H1 (cell line): ENCODE measurements at regions not wholly inside any gene's neighbourhood (a gene's known extent, or its start where the extent isn't known, plus 50 kb on each side); places are given as distances from the start of the nearest gene placed in this dataset.

Experiments
- CTCF ChIA-PET: fragments of 300-600 bp; sonication (Branson Sonifier 250); formaldehyde crosslinking; loops from one replicate; lab custom pipeline; 2021; ENCODE audit not compliant: partially characterized antibody; lab: Charles Lee
- POLR2A ChIA-PET: fragments of 300-600 bp; sonication (Branson Sonifier 250); formaldehyde crosslinking; loops from one replicate; lab custom pipeline; 2021; ENCODE audit warnings: inconsistent platforms; ENCODE audit not compliant: partially characterized antibody; lab: Charles Lee
- DNase-seq, 2 experiments: peaks; one replicate each; pipeline versions ENCODE4 v3.0.0 to v3.0.0-alpha.2; 2010 to 2022; ENCODE audit warnings: low spot score in 2 of 2, low read depth in 1 of 2, mixed read lengths in 1 of 2
- FAIRE-seq: peaks from 2 replicates; lab custom pipeline; 2011; peaks lifted over from hg19 to GRCh38; lab: Jason Lieb, UNC
- H2AFZ ChIP-seq: 2 replicates; pipeline ENCODE4 v1.8.1; 2012; ENCODE audit warnings: low read length, inconsistent platforms
- H2AK5ac ChIP-seq: 2 replicates; pipeline ENCODE4 v1.6.1; 2013; ENCODE audit warnings: low read depth, low read length
- H2BK120ac ChIP-seq: replicated peaks from 2 replicates; pipeline ENCODE3; 2013; ENCODE audit warnings: low read depth, low read length, inconsistent platforms
- H2BK12ac ChIP-seq: 2 replicates; pipeline ENCODE4 v1.6.1; 2013; ENCODE audit warnings: low read depth, low read length
- H2BK15ac ChIP-seq: 2 replicates; pipeline ENCODE4 v1.6.1; 2013; ENCODE audit warnings: low read length
- H2BK20ac ChIP-seq: 2 replicates; pipeline ENCODE4 v1.6.1; 2013; ENCODE audit warnings: low read length
- H2BK5ac ChIP-seq: 2 replicates; pipeline ENCODE4 v1.6.1; 2013; ENCODE audit warnings: low read depth, low read length
- H3K14ac ChIP-seq: 2 replicates; pipeline ENCODE4 v1.6.1; 2013; ENCODE audit warnings: inconsistent platforms; ENCODE audit not compliant: insufficient read length
- H3K18ac ChIP-seq: 2 replicates; pipeline ENCODE4 v1.6.1; 2013; ENCODE audit warnings: low read length; ENCODE audit errors: extremely low read depth
- H3K23ac ChIP-seq: 2 replicates; pipeline ENCODE4 v1.6.1; 2013; ENCODE audit warnings: inconsistent platforms; ENCODE audit not compliant: insufficient read length
- H3K23me2 ChIP-seq: 2 replicates; pipeline ENCODE4 v1.6.1; 2013; ENCODE audit warnings: low read depth, low read length
- H3K27ac ChIP-seq: 2 replicates; pipeline ENCODE4 v1.6.1; 2011; ENCODE audit warnings: low read depth, low read length, inconsistent platforms
- H3K27me3 ChIP-seq, 4 experiments: replicated peaks in 1 of 4; 1 replicate in 1 of 4; 2 replicates in 3 of 4; pipeline versions ENCODE4 v1.6.1 to v1.8.1; 2011 to 2013; ENCODE audit warnings: low read length in 3 of 4, mild to moderate bottlenecking in 3 of 4, inconsistent platforms in 2 of 4, mixed read lengths in 2 of 4, moderate library complexity in 1 of 4; ENCODE audit not compliant: control insufficient read depth in 3 of 4, insufficient read depth in 3 of 4; ENCODE audit errors: extremely low read depth in 1 of 4
- H3K36me3 ChIP-seq, 4 experiments: 2 replicates each; pipeline versions ENCODE4 v1.6.1 to v1.8.1; 2011 to 2013; ENCODE audit warnings: mild to moderate bottlenecking in 4 of 4, low read length in 3 of 4, moderate library complexity in 2 of 4, control low read depth in 1 of 4, inconsistent platforms in 1 of 4; ENCODE audit not compliant: insufficient read depth in 4 of 4, control insufficient read depth in 2 of 4
- H3K4ac ChIP-seq: replicated peaks from 2 replicates; pipeline ENCODE3; 2013; ENCODE audit warnings: low read length, low read depth, mixed read lengths, inconsistent platforms; ENCODE audit not compliant: insufficient read length
- H3K4me1 ChIP-seq, 4 experiments: replicated peaks in 1 of 4; 1 replicate in 1 of 4; 2 replicates in 3 of 4; pipeline versions ENCODE4 v1.6.1 to v1.8.1; 2011 to 2013; ENCODE audit warnings: low read length in 3 of 4, inconsistent platforms in 2 of 4, mixed read lengths in 1 of 4; ENCODE audit not compliant: insufficient read depth in 4 of 4, control insufficient read depth in 3 of 4
- H3K4me2 ChIP-seq, 2 experiments: 2 replicates each; pipeline versions ENCODE4 v1.6.1 to v1.8.1; 2011 to 2013; ENCODE audit warnings: low read depth in 2 of 2, low read length in 2 of 2, control low read depth in 1 of 2, inconsistent platforms in 1 of 2, mild to moderate bottlenecking in 1 of 2; ENCODE audit not compliant: insufficient read depth in 1 of 2
- H3K4me3 ChIP-seq, 4 experiments: fragments of 200-600, 300-600 bp in 1 of 4; sonication (generic), shearing (Covaris generic), sonication (Bioruptor Twin) in 1 of 4; 2 replicates each; pipeline versions ENCODE4 v1.5.1 to v1.8.1; 2011 to 2016; ENCODE audit warnings: low read length in 4 of 4, low read depth in 3 of 4, control low read depth in 2 of 4, inconsistent platforms in 2 of 4, mild to moderate bottlenecking in 2 of 4, mixed read lengths in 1 of 4, moderate library complexity in 1 of 4; ENCODE audit not compliant: insufficient read depth in 2 of 4; ENCODE audit errors: extremely low read depth in 1 of 4
- H3K56ac ChIP-seq: replicated peaks from 2 replicates; pipeline ENCODE3; 2013; ENCODE audit warnings: low read depth, mild to moderate bottlenecking, mixed read lengths, low read length, inconsistent platforms; ENCODE audit not compliant: insufficient read length
- H3K79me1 ChIP-seq: 2 replicates; pipeline ENCODE4 v1.6.1; 2013; ENCODE audit warnings: low read depth, low read length, control low read depth
- H3K79me2 ChIP-seq, 2 experiments: 2 replicates each; pipeline versions ENCODE4 v1.6.1 to v1.8.1; 2012 to 2013; ENCODE audit warnings: low read length in 2 of 2, mild to moderate bottlenecking in 2 of 2, inconsistent platforms in 1 of 2; ENCODE audit not compliant: insufficient read depth in 2 of 2, control insufficient read depth in 1 of 2
- H3K9ac ChIP-seq, 4 experiments: replicated peaks in 1 of 4; 1 replicate in 1 of 4; 2 replicates in 3 of 4; pipeline versions ENCODE4 v1.6.1 to v1.8.1; 2011 to 2013; ENCODE audit warnings: low read depth in 3 of 4, low read length in 3 of 4, control low read depth in 2 of 4, mild to moderate bottlenecking in 2 of 4, moderate library complexity in 2 of 4, inconsistent platforms in 1 of 4; ENCODE audit errors: extremely low read depth in 1 of 4
- H3K9me3 ChIP-seq, 2 experiments: 2 replicates each; pipeline versions ENCODE4 v1.6.1 to v1.8.1; 2012 to 2013; ENCODE audit warnings: mild to moderate bottlenecking in 2 of 2, moderate library complexity in 2 of 2, control low read depth in 1 of 2, inconsistent platforms in 1 of 2, low read depth in 1 of 2, low read length in 1 of 2, mixed read lengths in 1 of 2; ENCODE audit not compliant: insufficient read depth in 2 of 2
- H4K20me1 ChIP-seq, 2 experiments: replicated peaks in 1 of 2; 2 replicates each; pipeline versions ENCODE3 to v1.8.1; 2011 to 2013; ENCODE audit warnings: inconsistent platforms in 2 of 2, low read length in 2 of 2, mild to moderate bottlenecking in 1 of 2; ENCODE audit not compliant: insufficient read depth in 2 of 2, control insufficient read depth in 1 of 2
- H4K5ac ChIP-seq: 2 replicates; pipeline ENCODE4 v1.6.1; 2013; ENCODE audit warnings: low read length, low read depth, mixed read lengths, inconsistent platforms; ENCODE audit not compliant: insufficient read length
- H4K8ac ChIP-seq: 2 replicates; pipeline ENCODE4 v1.8.0; 2013; ENCODE audit warnings: mild to moderate bottlenecking, moderate library complexity, low read length, inconsistent platforms; ENCODE audit not compliant: insufficient read depth; ENCODE audit errors: extremely low read depth
- H4K91ac ChIP-seq: replicated peaks from 2 replicates; pipeline ENCODE3; 2013; ENCODE audit warnings: low read length, mixed read lengths, inconsistent platforms; ENCODE audit not compliant: insufficient read length
- ASH2L ChIP-seq: fragments of 200-600, 300-600 bp; sonication (generic); IDR thresholded peaks from one replicate; pipeline ENCODE4 v1.7.1; 2017; ENCODE audit warnings: low read length
- ATF3 ChIP-seq: IDR thresholded peaks from 2 replicates; pipeline ENCODE4 v1.6.1; 2011; ENCODE audit warnings: low read depth, mild to moderate bottlenecking, low read length; ENCODE audit not compliant: insufficient read depth
- BACH1 ChIP-seq: IDR thresholded peaks from 2 replicates; pipeline ENCODE4 v1.6.1; 2012; ENCODE audit warnings: low read length, improper control_type of control experiment
- CEBPB ChIP-seq: IDR thresholded peaks from 2 replicates; pipeline ENCODE4 v1.6.1; 2012; ENCODE audit warnings: low read depth, low read length
- EZH2 ChIP-seq: fragments of 200-600 bp; sonication (generic); IDR thresholded peaks from 2 replicates; pipeline ENCODE4 v1.7.1; 2012; ENCODE audit warnings: low read depth, mild to moderate bottlenecking, moderate library complexity, low read length, inconsistent platforms; ENCODE audit not compliant: severe bottlenecking
- RAD21 ChIP-seq, 2 experiments: IDR thresholded peaks in 1 of 2; conservative IDR thresholded peaks in 1 of 2; 2 replicates each; pipeline ENCODE4 v1.6.1; 2011; ENCODE audit warnings: low read depth in 2 of 2, low read length in 2 of 2, improper control_type of control experiment in 1 of 2, inconsistent platforms in 1 of 2, mild to moderate bottlenecking in 1 of 2, moderate library complexity in 1 of 2
- RFX5 ChIP-seq: IDR thresholded peaks from 2 replicates; pipeline ENCODE4 v1.6.1; 2011; ENCODE audit warnings: low read depth, low read length, improper control_type of control experiment, borderline replicate concordance
- RXRA ChIP-seq: IDR thresholded peaks from 2 replicates; pipeline ENCODE4 v1.6.1; 2011; ENCODE audit warnings: low read depth, mild to moderate bottlenecking, low read length, moderate library complexity; ENCODE audit not compliant: insufficient read depth
- TAF7 ChIP-seq: optimal IDR thresholded peaks from 2 replicates; pipeline ENCODE3; 2011; ENCODE audit warnings: low read depth, mild to moderate bottlenecking, inconsistent platforms, low read length, moderate library complexity, borderline replicate concordance
- WGBS, 2 experiments: shearing (Covaris generic) in 1 of 2; methylation state at CpG; one replicate each; pipeline versions ENCODE4 v1.1.6 to v1.1.7; 2013 to 2015; ENCODE audit warnings: low lambda C conversion rate in 2 of 2, mixed read lengths in 2 of 2, inconsistent platforms in 1 of 2, low coverage in 1 of 2, missing lambda C conversion rate in 1 of 2; ENCODE audit not compliant: insufficient replicate concordance in 2 of 2, insufficient coverage in 1 of 2, insufficient read length in 1 of 2; ENCODE audit errors: extremely low coverage in 1 of 2, missing lambda C conversion rate in 1 of 2; 5-methylcytosine and 5-hydroxymethylcytosine counted together

- H3K23me2 ChIP-seq: no peaks in the 10 kb centered on the region
- no peaks in the 10 kb centered on the region for H3K79me1 ChIP-seq
- H2AK5ac ChIP-seq: no peak overlapping the region
- peaks cover 0 to 2% of the 10 kb centered on the region in 2 experiments for H4K20me1 ChIP-seq
- no peak overlapping the region for H2BK15ac ChIP-seq
- no peak overlapping the region for H3K4me2 ChIP-seq
- no peak overlapping the region; the same call in 1 of the 2 replicates for H3K27ac ChIP-seq
- no peak overlapping the region for H4K91ac ChIP-seq
- H3K36me3 ChIP-seq: no peaks in the 10 kb centered on the region
- H2BK5ac ChIP-seq: no peak overlapping the region
- DNase-seq: no peak
- no peaks in the 10 kb centered on the region for H3K4me1 ChIP-seq
- no peak overlapping the region for H2BK12ac ChIP-seq
- no peak overlapping the region for H3K14ac ChIP-seq
- TF ChIP-seq ATF3 (no peak), RXRA (no peak), RFX5 (no peak), ASH2L (no peak), BACH1 (no peak), EZH2 (no peak), TAF7 (no peak), CEBPB (no peak), RAD21 (IDR thresholded peaks at IDR 0.05 in 1 of 2, conservative IDR thresholded peaks at IDR 0.05 in 1 of 2; ENCODE audit: low read depth in 2 of 2, low read length in 2 of 2) (no peak)
- no peak overlapping the region for H2AFZ ChIP-seq
- no peak overlapping the region for H3K4ac ChIP-seq
- H3K9me3 ChIP-seq: peaks cover 0 to 6% of the 10 kb centered on the region in 2 experiments; a peak in 2 of 4 replicates
- no peak overlapping the region for H4K5ac ChIP-seq
- no peaks in the 10 kb centered on the region for H3K79me2 ChIP-seq
- no peak overlapping the region for H3K4me3 ChIP-seq
- H3K27me3 ChIP-seq: no peaks in the 10 kb centered on the region
- H3K23ac ChIP-seq: no peak overlapping the region
- ChIA-PET CTCF (interaction anchor here (0.6 kb wide), 1 partner anchor 1440 kb away, joined by 3 read pairs; no protein-coding TSS in a partner anchor), POLR2A (no interaction called here)
- no peak overlapping the region for H3K56ac ChIP-seq
- FAIRE-seq: no peak
- H3K9ac ChIP-seq: no peak overlapping the region
- WGBS, 2 experiments: 55% methylated on average over 3 of the region's 3 CpGs; no CpG with 5 or more reads in 1 of the 2 experiments
- H2BK20ac ChIP-seq: no peak overlapping the region
- no peak overlapping the region for H4K8ac ChIP-seq
- no peak overlapping the region for H3K18ac ChIP-seq
- H2BK120ac ChIP-seq: no peak overlapping the region
Measured at GRCh38 chr2:238747557-238747956, 100.3 kb upstream of the TWIST2 start.
